HCT116 (cell line): ENCODE measurements at regions not wholly inside any gene's neighbourhood (a gene's known extent, or its start where the extent isn't known, plus 50 kb on each side); places are given as distances from the start of the nearest gene placed in this dataset.

Experiments used
- ATAC-seq: fragments of 200-7000 bp; cut with Tn5 transposase; 2 replicates; pipeline ENCODE4 v1.9.1; 2020; ENCODE audit warnings: mild to moderate bottlenecking, moderate library complexity
- BruUV-seq: library from RNA; stranded (reverse); fragments of 400-500 nt; replicated peaks from 2 replicates; lab custom pipeline; 2021; lab: Mats Ljungman, UMichigan
- CTCF ChIA-PET: fragments of 300-600 bp; sonication (Branson Sonifier 250); formaldehyde crosslinking; loops from one replicate; lab custom pipeline; 2021; ENCODE audit warnings: antibody characterized with exemption; lab: Charles Lee
- POLR2A ChIA-PET: fragments of 300-600, 350-600 bp; sonication (Branson Sonifier 250); formaldehyde crosslinking; loops from one replicate; lab custom pipeline; 2021; ENCODE audit warnings: antibody characterized with exemption; lab: Charles Lee
- RAD21 ChIA-PET, 2 experiments: fragments of 300-600 bp; sonication (Branson Sonifier 250); formaldehyde crosslinking; loops; one replicate each; lab custom pipeline; 2023; ENCODE audit warnings: low total read pairs in 2 of 2; ENCODE audit not compliant: uncharacterized antibody in 2 of 2, unreplicated experiment in 2 of 2, low non-redundant PET in 1 of 2; lab: Charles Lee
- DNase-seq: peaks from one replicate; pipeline ENCODE4 v3.0.0-alpha.2; 2010; ENCODE audit warnings: low read depth, low spot score
- H2AFZ ChIP-seq: fragments of 200-600 bp; shearing (Covaris generic), sonication (generic); 2 replicates; pipeline ENCODE4 v1.6.1; 2017; ENCODE audit warnings: low read depth, mixed run types, mixed read lengths, antibody characterized with exemption, low read length; ENCODE audit not compliant: poor library complexity, severe bottlenecking
- H3K27ac ChIP-seq: 2 replicates; pipeline ENCODE4 v1.5.1; 2012; ENCODE audit warnings: low read depth, low read length
- H3K27me3 ChIP-seq: fragments of 200-600 bp; sonication (generic); 2 replicates; pipeline ENCODE4 v1.6.1; 2016; ENCODE audit warnings: mixed run types, low read length, mixed read lengths; ENCODE audit not compliant: insufficient read depth
- H3K36me3 ChIP-seq, 2 experiments: fragments of 200-500 bp in 1 of 2; fragments of 200-600 bp in 1 of 2; sonication (Bioruptor generic) in 1 of 2; sonication (generic) in 1 of 2; 2 replicates each; pipeline versions ENCODE4 v1.5.1 to v1.6.1; 2014 to 2016; ENCODE audit warnings: low read length in 2 of 2, inconsistent platforms in 1 of 2, mixed read lengths in 1 of 2, mixed run types in 1 of 2; ENCODE audit not compliant: insufficient read depth in 2 of 2, control insufficient read depth in 1 of 2
- H3K4me1 ChIP-seq, 2 experiments: fragments of 200-600 bp in 1 of 2; sonication (generic) in 1 of 2; 2 replicates each; pipeline versions ENCODE4 v1.5.1 to v1.6.1; 2012 to 2017; ENCODE audit warnings: low read length in 2 of 2, inconsistent platforms in 1 of 2, mild to moderate bottlenecking in 1 of 2, mixed read lengths in 1 of 2, mixed run types in 1 of 2, moderate library complexity in 1 of 2; ENCODE audit not compliant: insufficient read depth in 2 of 2, control insufficient read depth in 1 of 2
- H3K4me2 ChIP-seq: fragments of 200-600 bp; sonication (generic); 2 replicates; pipeline ENCODE4 v1.6.1; 2017; ENCODE audit warnings: mixed run types, low read length, mixed read lengths
- H3K4me3 ChIP-seq, 2 experiments: fragments of 200-600 bp in 1 of 2; sonication (generic) in 1 of 2; replicated peaks in 1 of 2; 2 replicates each; pipeline ENCODE4 v1.5.1; 2011 to 2016; ENCODE audit warnings: low read length in 2 of 2, control low read depth in 1 of 2, low read depth in 1 of 2, mild to moderate bottlenecking in 1 of 2, mixed read lengths in 1 of 2, mixed run types in 1 of 2
- H3K79me2 ChIP-seq: fragments of 200-600 bp; sonication (generic); 2 replicates; pipeline ENCODE4 v1.6.1; 2017; ENCODE audit warnings: mild to moderate bottlenecking, mixed run types, low read length, moderate library complexity, mixed read lengths; ENCODE audit not compliant: insufficient read depth
- H3K9ac ChIP-seq: fragments of 200-600 bp; sonication (generic); 2 replicates; pipeline ENCODE4 v1.6.1; 2016; ENCODE audit warnings: low read length, mixed read lengths
- H3K9me2 ChIP-seq: fragments of 200-600 bp; sonication (generic), shearing (Covaris generic); 2 replicates; pipeline ENCODE4 v1.6.1; 2017; ENCODE audit warnings: mixed run types, mild to moderate bottlenecking, moderate library complexity; ENCODE audit not compliant: insufficient read depth
- H3K9me3 ChIP-seq, 2 experiments: fragments of 200-500 bp in 1 of 2; fragments of 200-600 bp in 1 of 2; sonication (Bioruptor generic) in 1 of 2; sonication (generic) in 1 of 2; 2 replicates each; pipeline ENCODE4 v1.6.1; 2014 to 2017; ENCODE audit warnings: low read length in 2 of 2, mixed read lengths in 2 of 2, inconsistent platforms in 1 of 2, low read depth in 1 of 2, mild to moderate bottlenecking in 1 of 2, mixed run types in 1 of 2, moderate library complexity in 1 of 2; ENCODE audit not compliant: control insufficient read depth in 1 of 2, insufficient read depth in 1 of 2
- H4K20me1 ChIP-seq: fragments of 200-600 bp; sonication (generic), shearing (Covaris generic); 2 replicates; pipeline ENCODE4 v1.6.1; 2017; ENCODE audit warnings: mixed run types, mild to moderate bottlenecking, moderate library complexity; ENCODE audit not compliant: insufficient read depth
- CBX3 ChIP-seq: IDR thresholded peaks from 2 replicates; pipeline ENCODE4 v1.6.1; 2012; ENCODE audit warnings: low read depth
- CEBPB ChIP-seq: IDR thresholded peaks from 2 replicates; pipeline ENCODE4 v1.6.1; 2012; ENCODE audit warnings: low read depth
- EGR1 ChIP-seq: IDR thresholded peaks from 2 replicates; pipeline ENCODE4 v1.6.1; 2012; ENCODE audit warnings: low read depth
- EZH2 ChIP-seq: fragments of 200-600 bp; sonication (generic); IDR thresholded peaks from 2 replicates; pipeline ENCODE4 v1.6.1; 2017; ENCODE audit warnings: antibody characterized with exemption, mixed run types
- EZH2phosphoT487 ChIP-seq: fragments of 200-600 bp; IDR thresholded peaks from 2 replicates; pipeline ENCODE4 v1.6.1; 2018; ENCODE audit warnings: antibody characterized with exemption, borderline replicate concordance
- FOSL1 ChIP-seq: IDR thresholded peaks from 2 replicates; pipeline ENCODE4 v1.6.1; 2012; ENCODE audit warnings: low read depth
- JUND ChIP-seq: IDR thresholded peaks from 2 replicates; pipeline ENCODE4 v1.6.1; 2012
- POLR2A ChIP-seq: IDR thresholded peaks from 2 replicates; pipeline ENCODE4 v1.7.0; 2011; ENCODE audit warnings: borderline replicate concordance; ENCODE audit not compliant: insufficient read depth, insufficient read length; ENCODE audit errors: extremely low read depth
- SP1 ChIP-seq: IDR thresholded peaks from 2 replicates; pipeline ENCODE4 v1.6.1; 2012; ENCODE audit warnings: low read depth
- SRF ChIP-seq: IDR thresholded peaks from 2 replicates; pipeline ENCODE4 v1.6.1; 2012; ENCODE audit warnings: low read depth
- ZFX ChIP-seq: fragments of 450-650 bp; IDR thresholded peaks from 2 replicates; pipeline ENCODE4 v1.6.1; 2017
- intact Hi-C: fragments of 100-400 bp; cut with micrococcal nuclease; formaldehyde crosslinking; loops from 2 replicates; pipeline ENCODE4 v1.10.0; 2022
- TF ChIP-seq, protein P1 (sequence below): IDR thresholded peaks from 2 replicates; pipeline ENCODE4 v1.6.1; 2012
- TF ChIP-seq, protein P2 (sequence below), 3 experiments: fragments of 200-600 bp in 1 of 3; sonication (generic) in 1 of 3; IDR thresholded peaks in 2 of 3; conservative IDR thresholded peaks in 1 of 3; 2 replicates each; pipeline ENCODE4 v1.5.1; 2012 to 2017; ENCODE audit warnings: low read depth in 2 of 3, low read length in 2 of 3, antibody characterized with exemption in 1 of 3, borderline replicate concordance in 1 of 3, control low read depth in 1 of 3, mild to moderate bottlenecking in 1 of 3, mixed read lengths in 1 of 3, mixed run types in 1 of 3, moderate library complexity in 1 of 3; ENCODE audit not compliant: insufficient read depth in 1 of 3
- TF ChIP-seq, protein P3 (sequence below): IDR thresholded peaks from 2 replicates; pipeline ENCODE4 v1.6.1; 2012

DNA sequence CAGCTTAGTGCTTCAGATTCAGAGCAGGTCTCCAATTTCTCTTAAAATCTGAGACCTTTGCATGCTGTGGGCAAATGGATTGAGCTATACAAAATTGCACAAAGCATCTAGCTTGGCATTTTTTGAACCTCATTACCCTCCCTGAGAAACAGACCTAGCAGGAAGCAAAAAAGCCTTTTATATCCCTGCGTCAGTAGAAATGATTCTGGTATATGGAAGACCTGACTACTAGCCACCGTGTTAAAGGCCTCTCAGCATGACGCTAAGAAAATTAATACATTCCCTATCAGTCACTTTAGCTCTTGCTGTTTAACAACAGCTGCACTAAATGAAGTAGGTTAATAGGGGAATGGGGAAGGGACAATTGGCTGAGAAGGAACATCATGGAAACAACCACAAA is 110.7 kb upstream of the SMLR1 start:
- no peaks in the 10 kb centered on the region for H4K20me1 ChIP-seq
- H3K79me2 ChIP-seq = no peaks in the 10 kb centered on the region
- H3K27ac ChIP-seq = no peak overlapping the region
- intact Hi-C loops = no loop called here
- TF ChIP-seq JUND (no peak), CEBPB (no peak), SRF (no peak), ZFX (no peak), EGR1 (no peak), SP1 (no peak), EZH2phosphoT487 (no peak), POLR2A (no peak), FOSL1 (no peak), EZH2 (no peak), CBX3 (no peak)
- TF ChIP-seq, protein P1, sequence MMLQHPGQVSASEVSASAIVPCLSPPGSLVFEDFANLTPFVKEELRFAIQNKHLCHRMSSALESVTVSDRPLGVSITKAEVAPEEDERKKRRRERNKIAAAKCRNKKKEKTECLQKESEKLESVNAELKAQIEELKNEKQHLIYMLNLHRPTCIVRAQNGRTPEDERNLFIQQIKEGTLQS = no peak
- TF ChIP-seq, protein P2, sequence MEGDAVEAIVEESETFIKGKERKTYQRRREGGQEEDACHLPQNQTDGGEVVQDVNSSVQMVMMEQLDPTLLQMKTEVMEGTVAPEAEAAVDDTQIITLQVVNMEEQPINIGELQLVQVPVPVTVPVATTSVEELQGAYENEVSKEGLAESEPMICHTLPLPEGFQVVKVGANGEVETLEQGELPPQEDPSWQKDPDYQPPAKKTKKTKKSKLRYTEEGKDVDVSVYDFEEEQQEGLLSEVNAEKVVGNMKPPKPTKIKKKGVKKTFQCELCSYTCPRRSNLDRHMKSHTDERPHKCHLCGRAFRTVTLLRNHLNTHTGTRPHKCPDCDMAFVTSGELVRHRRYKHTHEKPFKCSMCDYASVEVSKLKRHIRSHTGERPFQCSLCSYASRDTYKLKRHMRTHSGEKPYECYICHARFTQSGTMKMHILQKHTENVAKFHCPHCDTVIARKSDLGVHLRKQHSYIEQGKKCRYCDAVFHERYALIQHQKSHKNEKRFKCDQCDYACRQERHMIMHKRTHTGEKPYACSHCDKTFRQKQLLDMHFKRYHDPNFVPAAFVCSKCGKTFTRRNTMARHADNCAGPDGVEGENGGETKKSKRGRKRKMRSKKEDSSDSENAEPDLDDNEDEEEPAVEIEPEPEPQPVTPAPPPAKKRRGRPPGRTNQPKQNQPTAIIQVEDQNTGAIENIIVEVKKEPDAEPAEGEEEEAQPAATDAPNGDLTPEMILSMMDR (IDR thresholded peaks at IDR 0.05 in 2 of 3, conservative IDR thresholded peaks at IDR 0.05 in 1 of 3; ENCODE audit: borderline replicate concordance in 1 of 3, insufficient read depth in 1 of 3, low read depth in 2 of 3, low read length in 2 of 3) = no peak
- TF ChIP-seq, protein P3, sequence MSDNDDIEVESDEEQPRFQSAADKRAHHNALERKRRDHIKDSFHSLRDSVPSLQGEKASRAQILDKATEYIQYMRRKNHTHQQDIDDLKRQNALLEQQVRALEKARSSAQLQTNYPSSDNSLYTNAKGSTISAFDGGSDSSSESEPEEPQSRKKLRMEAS = no peak
- DNase-seq (no peak), ATAC-seq (no peak)
- no peaks in the 10 kb centered on the region for H3K4me1 ChIP-seq
- H3K4me2 ChIP-seq = no peak overlapping the region
- no peaks in the 10 kb centered on the region for H3K9me3 ChIP-seq
- no peaks in the 10 kb centered on the region for H3K9me2 ChIP-seq
- POLR2A ChIA-PET = no interaction called here
- no peaks in the 10 kb centered on the region for H3K36me3 ChIP-seq
- CTCF ChIA-PET = interaction anchor here (1.1 kb wide), 1 partner anchor 18 kb away, joined by 4 read pairs; no protein-coding TSS in a partner anchor
- BruUV-seq = no TSS peak
- H2AFZ ChIP-seq = no peak overlapping the region
- no peak overlapping the region for H3K9ac ChIP-seq
- no peak overlapping the region for H3K4me3 ChIP-seq
- RAD21 ChIA-PET = no interaction called here
- H3K27me3 ChIP-seq = no peaks in the 10 kb centered on the region
